OCI-LY1 (cell line): ENCODE measurements at regions not wholly inside any gene's neighbourhood (a gene's known extent, or its start where the extent isn't known, plus 50 kb on each side); places are given as distances from the start of the nearest gene placed in this dataset.

Source experiments
- H2AFZ ChIP-seq: fragments of 200-600 bp; sonication (generic), shearing (Covaris generic); 2 replicates; pipeline ENCODE4 v1.6.0; 2014; ENCODE audit warnings: antibody characterized with exemption, mild to moderate bottlenecking, low read length
- H3F3A ChIP-seq: fragments of 200-600 bp; sonication (generic), shearing (Covaris generic); 2 replicates; pipeline ENCODE4 v1.6.0; 2014; ENCODE audit warnings: mild to moderate bottlenecking, antibody characterized with exemption, low read length, moderate library complexity; ENCODE audit not compliant: insufficient read depth
- H3K27ac ChIP-seq: fragments of 200-600 bp; sonication (generic); 2 replicates; pipeline ENCODE4 v1.5.1; 2014; ENCODE audit warnings: low read length, mixed run types, mild to moderate bottlenecking, low read depth; ENCODE audit not compliant: poor library complexity, severe bottlenecking
- H3K27me3 ChIP-seq: fragments of 200-600 bp; sonication (generic); 2 replicates; pipeline ENCODE4 v1.6.0; 2014; ENCODE audit warnings: antibody characterized with exemption, mild to moderate bottlenecking, low read length, moderate library complexity; ENCODE audit not compliant: insufficient read depth
- H3K36me3 ChIP-seq: fragments of 200-600 bp; sonication (generic); 2 replicates; pipeline ENCODE4 v1.6.1; 2014; ENCODE audit warnings: mild to moderate bottlenecking, antibody characterized with exemption, low read length, moderate library complexity, mixed read lengths; ENCODE audit not compliant: insufficient read depth
- H3K4me1 ChIP-seq: fragments of 200-600 bp; sonication (generic); 2 replicates; pipeline ENCODE4 v1.5.1; 2014; ENCODE audit warnings: mild to moderate bottlenecking, low read length, moderate library complexity; ENCODE audit not compliant: insufficient read depth, severe bottlenecking
- H3K4me2 ChIP-seq: fragments of 200-600 bp; sonication (generic), shearing (Covaris generic); 2 replicates; pipeline ENCODE4 v1.6.1; 2014; ENCODE audit warnings: low read length
- H3K4me3 ChIP-seq: fragments of 200-600 bp; sonication (generic); 2 replicates; pipeline ENCODE4 v1.5.1; 2014; ENCODE audit warnings: low read length, low read depth, mild to moderate bottlenecking, mixed read lengths; ENCODE audit not compliant: poor library complexity, severe bottlenecking
- H3K79me2 ChIP-seq: fragments of 200-600 bp; shearing (Covaris generic); 2 replicates; pipeline ENCODE4 v1.6.1; 2016; ENCODE audit warnings: mixed run types, low read length, mixed read lengths; ENCODE audit not compliant: insufficient read depth
- H3K9ac ChIP-seq: fragments of 200-600 bp; sonication (generic), shearing (Covaris generic); 2 replicates; pipeline ENCODE4 v1.6.1; 2014; ENCODE audit warnings: mild to moderate bottlenecking, low read length, mixed read lengths
- H3K9me2 ChIP-seq: fragments of 200-600 bp; sonication (generic), shearing (Covaris generic); 2 replicates; pipeline ENCODE4 v1.6.1; 2014; ENCODE audit warnings: low read depth, mild to moderate bottlenecking, low read length, mixed read lengths
- H3K9me3 ChIP-seq: fragments of 200-600 bp; shearing (Covaris generic); 2 replicates; pipeline ENCODE4 v1.6.1; 2014; ENCODE audit warnings: low read length, mixed read lengths
- H4K20me1 ChIP-seq: fragments of 200-600 bp; sonication (generic), shearing (Covaris generic); 2 replicates; pipeline ENCODE4 v1.6.0; 2016; ENCODE audit warnings: mild to moderate bottlenecking, low read length; ENCODE audit not compliant: insufficient read depth
- CTCF ChIP-seq: fragments of 200-600 bp; sonication (generic), shearing (Covaris generic); IDR thresholded peaks from 2 replicates; pipeline ENCODE4 v1.5.1; 2017; ENCODE audit warnings: mild to moderate bottlenecking, antibody characterized with exemption, low read length, moderate library complexity, mixed read lengths
- EZH2 ChIP-seq: fragments of 200-600 bp; sonication (generic), shearing (Covaris generic); IDR thresholded peaks from 2 replicates; pipeline ENCODE4 v1.8.0; 2017; ENCODE audit warnings: borderline replicate concordance, mixed run types, mild to moderate bottlenecking, antibody characterized with exemption, low read length, moderate library complexity, mixed read lengths

DNA sequence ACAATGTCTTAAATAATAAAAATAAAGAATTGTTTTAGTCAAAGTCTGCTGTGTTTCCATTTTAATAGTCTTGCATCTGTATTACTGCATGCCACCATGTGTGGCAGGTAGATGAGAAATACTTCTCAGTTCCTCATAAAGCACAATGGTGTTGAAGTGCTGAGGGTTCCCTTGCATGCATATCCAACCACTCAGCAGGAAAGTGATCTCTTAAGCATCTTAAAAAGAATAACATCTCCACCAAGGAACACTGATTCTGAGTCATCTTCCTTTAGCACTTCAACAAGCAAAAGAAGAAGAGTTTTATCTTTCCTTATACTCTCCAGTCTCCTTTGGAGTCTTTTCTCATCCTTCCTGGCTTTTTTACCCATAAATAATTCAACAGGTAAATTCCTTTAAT is 602.0 kb downstream of the TBL1XR1 start:
- no peaks in the 10 kb centered on the region for H3K4me1 ChIP-seq
- no peaks in the 10 kb centered on the region for H3K27me3 ChIP-seq
- no peaks in the 10 kb centered on the region for H3K36me3 ChIP-seq
- no peak overlapping the region for H2AFZ ChIP-seq
- no peak overlapping the region for H3K9ac ChIP-seq
- TF ChIP-seq CTCF (no peak), EZH2 (no peak)
- H3K9me3 ChIP-seq: no peaks in the 10 kb centered on the region
- no peak overlapping the region for H3K27ac ChIP-seq
- no peaks in the 10 kb centered on the region for H3K79me2 ChIP-seq
- no peak overlapping the region for H3K4me3 ChIP-seq
- H3F3A ChIP-seq: no peaks in the 10 kb centered on the region
- no peaks in the 10 kb centered on the region for H4K20me1 ChIP-seq
- no peak overlapping the region for H3K4me2 ChIP-seq
- no peaks in the 10 kb centered on the region; the same call in 1 of the 2 replicates for H3K9me2 ChIP-seq

GRCh38 chr3:176590722-176591121 is 606.6 kb downstream of the TBL1XR1 start:
- H3K9me3 ChIP-seq: no peaks in the 10 kb centered on the region
- H4K20me1 ChIP-seq: no peaks in the 10 kb centered on the region
- no peak overlapping the region for H3K4me3 ChIP-seq
- no peaks in the 10 kb centered on the region for H3K36me3 ChIP-seq
- no peaks in the 10 kb centered on the region for H3K9me2 ChIP-seq
- H3K4me2 ChIP-seq: no peak overlapping the region
- no peak overlapping the region for H3K27ac ChIP-seq
- no peak overlapping the region for H2AFZ ChIP-seq
- no peak for TF ChIP-seq EZH2
- TF ChIP-seq CTCF: no peak
- no peaks in the 10 kb centered on the region for H3F3A ChIP-seq
- H3K79me2 ChIP-seq: no peaks in the 10 kb centered on the region
- H3K9ac ChIP-seq: no peak overlapping the region
- H3K27me3 ChIP-seq: no peaks in the 10 kb centered on the region
- H3K4me1 ChIP-seq: no peaks in the 10 kb centered on the region

GRCh38 chr3:176587089-176587488 is 610.2 kb downstream of the TBL1XR1 start:
- H3K4me1 ChIP-seq: no peaks in the 10 kb centered on the region
- no peak overlapping the region for H3K4me2 ChIP-seq
- no peak overlapping the region for H3K9ac ChIP-seq
- no peaks in the 10 kb centered on the region for H3K36me3 ChIP-seq
- no peaks in the 10 kb centered on the region for H3K27me3 ChIP-seq
- no peaks in the 10 kb centered on the region for H3K9me3 ChIP-seq
- no peak overlapping the region for H3K4me3 ChIP-seq
- no peak overlapping the region for H3K27ac ChIP-seq
- no peaks in the 10 kb centered on the region for H3F3A ChIP-seq
- no peaks in the 10 kb centered on the region for H4K20me1 ChIP-seq
- no peaks in the 10 kb centered on the region for H3K9me2 ChIP-seq
- TF ChIP-seq EZH2 (no peak), CTCF (no peak)
- no peak overlapping the region for H2AFZ ChIP-seq
- H3K79me2 ChIP-seq: no peaks in the 10 kb centered on the region
